NCI-H2081 treated with DMSO at 0.1 percent for 48 hours (cell line): ENCODE measurements at regions not wholly inside any gene's neighbourhood (a gene's known extent, or its start where the extent isn't known, plus 50 kb on each side); places are given as distances from the start of the nearest gene placed in this dataset.
"Not testable (repeated sequence)": the region's sequence is repeated elsewhere in the genome, so short reads cannot be mapped to it uniquely, and the experiment has no call there.

ENCODE experiments used
- DNase-seq: peaks from one replicate; lab custom pipeline; 2025; lab: John Stamatoyannopoulos, UW

GRCh38 chr13:38147050-38147449, 202.6 kb upstream of the UFM1 start:
- no peak for DNase-seq

- no peak for DNase-seq
Observed at GRCh38 chr13:38141792-38142191, 207.9 kb upstream of the UFM1 start.

DNA sequence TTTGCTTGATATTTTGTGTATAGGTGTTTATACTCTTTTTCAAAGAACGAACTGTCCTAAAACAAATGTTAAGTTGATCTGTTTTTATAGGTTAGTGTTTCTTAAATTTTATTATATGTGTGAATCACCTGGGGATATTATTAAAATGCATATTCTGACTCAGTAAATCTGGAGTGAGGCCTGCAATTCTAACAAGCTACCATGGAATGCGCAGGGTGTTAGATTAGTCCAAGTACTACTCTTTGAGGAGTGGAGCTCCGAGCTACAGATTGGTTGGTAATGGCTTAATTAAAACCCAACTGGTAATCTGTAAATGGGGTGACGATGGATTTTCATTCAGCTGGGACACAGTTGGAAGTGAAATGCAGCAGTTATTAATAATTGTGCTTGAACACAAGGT, 214.1 kb upstream of the UFM1 start:
- no peak for DNase-seq

DNA sequence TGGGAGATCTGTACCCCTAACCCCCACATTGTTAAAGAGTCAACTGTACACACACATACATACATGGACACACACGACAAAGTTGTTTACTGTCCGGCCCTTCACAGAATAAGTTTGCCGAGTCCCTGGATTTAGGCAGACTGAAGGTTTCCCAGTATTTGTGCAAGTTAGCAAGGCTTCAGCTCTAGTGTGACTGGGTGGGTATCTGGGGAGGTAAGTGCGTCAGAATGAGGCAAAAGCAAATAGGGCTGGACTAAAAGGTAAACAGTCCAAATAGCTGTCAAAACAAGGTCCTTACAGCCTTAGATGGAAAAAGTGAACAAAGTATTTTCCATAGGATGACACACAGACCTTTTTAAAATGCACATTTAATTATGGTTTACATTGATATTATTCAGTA, 228.4 kb upstream of the UFM1 start:
- DNase-seq, result no peak

- DNase-seq, result no peak
Observed at GRCh38 chr13:38103851-38104250, 234.3 kb upstream of the TRPC4 start.

GRCh38 chr13:38099751-38100150, 230.2 kb upstream of the TRPC4 start:
- no peak for DNase-seq

DNA sequence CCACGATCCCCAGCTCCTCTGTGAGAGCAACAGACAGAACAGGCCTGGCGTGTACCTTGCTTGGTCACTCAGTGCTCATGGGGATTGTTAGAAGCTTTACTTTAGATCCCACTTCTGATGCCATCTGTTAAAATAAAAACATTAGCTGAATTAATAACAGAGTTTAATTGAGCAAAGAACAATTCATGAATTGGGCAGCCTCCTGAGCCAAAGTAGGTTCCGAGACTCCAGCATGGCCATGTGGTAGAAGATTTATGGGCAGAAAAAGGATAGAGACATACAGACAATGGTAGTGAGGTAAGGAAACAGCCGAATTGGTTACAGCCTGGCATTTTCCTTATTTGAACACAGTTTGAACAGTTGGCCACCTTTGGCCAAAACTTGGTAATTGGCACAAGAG, 223.9 kb upstream of the TRPC4 start:
- DNase-seq, result no peak

DNA sequence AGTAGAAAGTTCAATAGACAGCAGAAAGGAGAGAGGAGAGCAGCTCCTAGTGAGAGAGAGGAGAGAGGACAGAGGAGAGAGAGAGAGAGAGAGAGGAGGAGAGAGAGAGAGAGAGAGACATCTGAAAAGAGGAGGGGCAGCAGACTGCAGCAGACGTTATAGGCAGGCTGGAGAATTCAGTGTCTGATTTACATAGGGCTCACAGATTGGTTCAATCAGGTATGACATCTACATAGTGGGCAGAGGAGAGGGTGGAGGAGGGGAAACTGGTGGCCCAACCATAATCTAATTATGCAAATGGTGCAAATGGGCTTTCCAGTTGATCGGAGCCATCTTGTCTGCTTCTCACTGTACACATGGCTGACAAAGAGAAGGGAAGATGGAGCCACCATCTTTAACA, 221.3 kb upstream of the TRPC4 start:
- no peak for DNase-seq

DNA sequence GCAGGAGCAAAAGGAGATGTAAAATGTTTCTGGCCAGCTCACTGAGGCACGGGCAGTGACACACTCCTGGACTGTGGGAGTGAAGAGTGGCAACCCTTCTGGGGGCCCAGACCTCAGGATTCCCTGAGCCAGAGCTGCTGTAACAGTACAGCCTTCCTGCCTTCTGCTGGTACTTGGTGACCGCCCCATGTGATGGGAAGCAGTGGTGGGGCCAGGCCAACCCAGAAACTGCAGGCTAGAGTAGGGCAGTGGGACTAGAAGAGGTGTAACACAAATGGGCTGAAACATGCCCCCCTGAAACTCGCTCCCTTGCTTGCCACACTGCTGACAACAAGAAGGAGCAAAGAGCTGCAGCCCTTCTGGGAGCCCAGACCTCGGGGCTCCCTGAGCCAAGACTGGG, 217.1 kb upstream of the TRPC4 start:
- no peak for DNase-seq

GRCh38 chr13:38086013-38086412, 216.4 kb upstream of the TRPC4 start:
- no peak for DNase-seq

DNA sequence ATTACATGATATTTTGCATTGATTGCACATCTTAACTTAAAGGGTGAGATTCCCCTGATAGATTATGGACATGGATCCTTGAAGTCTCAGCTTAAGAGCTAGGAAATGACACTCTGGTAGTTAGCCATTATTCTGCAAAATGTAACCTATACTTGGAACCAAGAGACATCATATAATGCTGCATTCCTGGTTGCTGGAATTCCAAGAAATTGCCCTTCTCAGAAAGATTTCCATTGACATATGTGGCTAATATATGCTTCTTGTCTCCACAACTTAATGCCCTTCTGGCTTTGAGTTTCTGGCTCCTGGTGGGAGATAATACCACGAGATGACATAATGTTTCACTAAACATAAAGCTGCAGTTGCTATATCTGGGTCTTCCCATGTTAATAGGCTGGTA, 204.4 kb upstream of the TRPC4 start:
- no peak for DNase-seq

DNA sequence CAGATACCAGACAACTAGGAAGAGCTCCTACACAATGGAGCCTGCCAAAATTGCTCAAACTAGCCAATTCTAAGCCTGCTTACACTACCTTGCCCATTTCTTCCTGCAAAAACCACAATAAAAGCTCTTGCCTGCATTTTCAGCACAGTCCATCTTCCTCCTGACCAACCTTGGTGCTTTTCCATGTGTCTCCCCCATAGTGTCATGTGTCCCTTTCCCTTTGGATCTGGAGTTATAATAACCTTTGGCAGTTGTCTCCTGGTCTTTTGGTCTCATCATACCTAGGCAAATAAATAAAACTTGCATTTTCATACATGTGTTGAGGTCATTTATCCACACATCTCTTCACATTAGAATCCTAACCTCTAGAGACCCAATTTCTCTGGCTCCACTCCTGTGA, 203.1 kb upstream of the TRPC4 start:
- no peak for DNase-seq

GRCh38 chr13:38071340-38071739, 201.8 kb upstream of the TRPC4 start:
- DNase-seq, result not testable (repeated sequence)

- DNase-seq, result no peak
Observed at GRCh38 chr13:38053896-38054295, 184.3 kb upstream of the TRPC4 start.

GRCh38 chr13:38046049-38046376, 176.4 kb upstream of the TRPC4 start:
- no peak for DNase-seq

GRCh38 chr13:38045278-38046048, 175.9 kb upstream of the TRPC4 start:
- DNase-seq, result no peak

GRCh38 chr13:38044067-38044466, 174.5 kb upstream of the TRPC4 start:
- no peak for DNase-seq

DNA sequence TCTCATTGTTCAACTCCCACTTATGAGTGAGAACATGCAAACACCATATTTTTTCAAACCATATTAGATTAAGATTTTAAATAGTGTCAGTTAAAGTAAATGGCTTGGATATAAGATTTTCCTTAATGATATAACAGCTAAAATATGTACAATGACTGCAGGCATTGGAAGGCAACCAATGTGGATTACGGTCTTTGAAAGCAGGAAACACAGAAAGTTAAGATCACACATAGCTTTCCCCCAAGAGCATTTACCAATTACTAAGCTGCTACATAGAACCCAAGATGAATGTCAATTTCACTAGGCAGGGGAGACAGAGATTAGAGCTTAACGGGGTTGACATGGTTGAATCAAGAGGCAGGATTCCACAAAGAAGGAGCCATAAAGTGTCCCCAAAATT, 173.2 kb upstream of the TRPC4 start:
- DNase-seq, result no peak

GRCh38 chr13:38024431-38024830, 154.9 kb upstream of the TRPC4 start:
- DNase-seq, result no peak

- no peak for DNase-seq
Observed at GRCh38 chr13:38017320-38017719, 147.7 kb upstream of the TRPC4 start.

- DNase-seq, result no peak
Observed at GRCh38 chr13:38013676-38014075, 144.1 kb upstream of the TRPC4 start.

- DNase-seq, result no peak
Observed at GRCh38 chr13:38012096-38012495, 142.5 kb upstream of the TRPC4 start.

DNA sequence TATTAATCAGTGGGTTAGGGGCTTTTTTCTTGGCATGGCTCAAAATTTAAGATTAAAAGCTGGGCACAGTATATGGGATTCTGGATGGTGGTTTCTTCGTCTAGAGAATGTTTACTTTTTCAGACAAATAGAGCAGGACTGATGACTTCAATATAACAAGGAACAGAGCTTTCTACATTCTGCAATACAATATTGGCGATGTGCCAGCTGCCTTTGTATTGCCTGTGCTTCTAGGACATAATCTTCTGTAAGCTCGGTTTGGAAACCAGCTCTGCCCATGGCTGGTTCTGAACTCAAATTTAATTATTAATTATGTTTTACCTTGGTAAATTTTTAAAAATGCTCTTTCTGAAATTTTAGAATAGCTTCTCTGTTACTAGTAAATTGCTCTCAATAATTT, 139.1 kb upstream of the TRPC4 start:
- no peak for DNase-seq

- peak; percentile 24 for DNase-seq
Observed at GRCh38 chr13:38002606-38003005, 133.0 kb upstream of the TRPC4 start.

DNA sequence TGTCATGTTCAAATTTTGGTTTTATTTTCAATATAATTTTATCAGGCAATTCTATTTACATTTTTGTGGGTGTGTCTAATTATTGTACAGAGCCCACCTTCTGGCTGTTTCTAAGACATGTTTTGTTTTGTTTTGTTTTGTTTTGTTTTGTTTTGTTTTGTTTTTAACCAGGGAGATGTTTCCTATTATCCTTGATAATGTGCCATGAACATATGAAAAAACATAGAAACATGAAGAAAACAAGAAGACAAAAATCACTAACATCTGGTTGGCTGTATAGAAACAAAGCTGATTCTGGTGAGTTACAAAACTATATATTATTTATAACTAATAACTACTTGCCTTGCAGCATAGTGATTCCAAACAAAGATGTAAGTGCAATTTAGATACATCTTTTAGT, 128.1 kb upstream of the TRPC4 start:
- no peak for DNase-seq
